Smooth muscle cell (in vitro differentiated cells): ENCODE measurements at regions not wholly inside any gene's neighbourhood (a gene's known extent, or its start where the extent isn't known, plus 50 kb on each side); places are given as distances from the start of the nearest gene placed in this dataset.

ENCODE experiments used
- DNase-seq: peaks from one replicate; lab custom pipeline; 2025; ENCODE audit not compliant: unreplicated experiment; lab: John Stamatoyannopoulos, UW
- H2AFZ ChIP-seq: fragments of 200-600 bp; sonication (generic); 2 replicates; pipeline ENCODE4 v1.6.0; 2016; ENCODE audit warnings: antibody characterized with exemption, low read depth, mild to moderate bottlenecking
- H3F3A ChIP-seq: fragments of 200-600 bp; sonication (generic); 2 replicates; pipeline ENCODE4 v1.6.0; 2017; ENCODE audit warnings: antibody characterized with exemption, low read depth
- H3K27ac ChIP-seq: fragments of 200-600 bp; sonication (generic); 2 replicates; pipeline ENCODE4 v1.5.1; 2016; ENCODE audit warnings: low read depth, mild to moderate bottlenecking
- H3K27me3 ChIP-seq: fragments of 200-600 bp; sonication (generic); 2 replicates; pipeline ENCODE4 v1.6.1; 2016; ENCODE audit warnings: low read depth, mild to moderate bottlenecking
- H3K36me3 ChIP-seq: fragments of 200-600 bp; sonication (generic); 2 replicates; pipeline ENCODE4 v1.5.1; 2016; ENCODE audit warnings: low read depth
- H3K4me1 ChIP-seq: fragments of 200-600 bp; sonication (generic); 2 replicates; pipeline ENCODE4 v1.5.1; 2016; ENCODE audit warnings: low read depth
- H3K4me2 ChIP-seq: fragments of 200-600 bp; sonication (generic); 2 replicates; pipeline ENCODE4 v1.6.0; 2016; ENCODE audit warnings: mild to moderate bottlenecking
- H3K4me3 ChIP-seq: fragments of 200-600 bp; sonication (generic); 2 replicates; pipeline ENCODE4 v1.5.1; 2016; ENCODE audit warnings: mild to moderate bottlenecking
- H3K79me2 ChIP-seq: fragments of 200-600 bp; sonication (generic); 2 replicates; pipeline ENCODE4 v1.6.0; 2016; ENCODE audit warnings: low read depth, mild to moderate bottlenecking
- H3K9ac ChIP-seq: fragments of 200-600 bp; sonication (generic); 2 replicates; pipeline ENCODE4 v1.6.0; 2016; ENCODE audit warnings: low read depth
- H3K9me3 ChIP-seq: fragments of 200-600 bp; sonication (generic); replicated peaks from 2 replicates; pipeline ENCODE4 v1.5.1; 2016; ENCODE audit warnings: low read depth
- H4K20me1 ChIP-seq: fragments of 200-600 bp; sonication (generic); 2 replicates; pipeline ENCODE4 v1.6.0; 2016; ENCODE audit warnings: low read depth
- WGBS: methylation state at CpG from one replicate; pipeline ENCODE4 v1.1.7; 2016; ENCODE audit warnings: low lambda C conversion rate; 5-methylcytosine and 5-hydroxymethylcytosine counted together
- TF ChIP-seq, protein P1 (sequence below): fragments of 200-600 bp; sonication (generic); IDR thresholded peaks from 2 replicates; pipeline ENCODE4 v1.5.1; 2017; ENCODE audit warnings: borderline replicate concordance, mild to moderate bottlenecking, antibody characterized with exemption; ENCODE audit not compliant: insufficient read depth, poor library complexity, severe bottlenecking

DNA sequence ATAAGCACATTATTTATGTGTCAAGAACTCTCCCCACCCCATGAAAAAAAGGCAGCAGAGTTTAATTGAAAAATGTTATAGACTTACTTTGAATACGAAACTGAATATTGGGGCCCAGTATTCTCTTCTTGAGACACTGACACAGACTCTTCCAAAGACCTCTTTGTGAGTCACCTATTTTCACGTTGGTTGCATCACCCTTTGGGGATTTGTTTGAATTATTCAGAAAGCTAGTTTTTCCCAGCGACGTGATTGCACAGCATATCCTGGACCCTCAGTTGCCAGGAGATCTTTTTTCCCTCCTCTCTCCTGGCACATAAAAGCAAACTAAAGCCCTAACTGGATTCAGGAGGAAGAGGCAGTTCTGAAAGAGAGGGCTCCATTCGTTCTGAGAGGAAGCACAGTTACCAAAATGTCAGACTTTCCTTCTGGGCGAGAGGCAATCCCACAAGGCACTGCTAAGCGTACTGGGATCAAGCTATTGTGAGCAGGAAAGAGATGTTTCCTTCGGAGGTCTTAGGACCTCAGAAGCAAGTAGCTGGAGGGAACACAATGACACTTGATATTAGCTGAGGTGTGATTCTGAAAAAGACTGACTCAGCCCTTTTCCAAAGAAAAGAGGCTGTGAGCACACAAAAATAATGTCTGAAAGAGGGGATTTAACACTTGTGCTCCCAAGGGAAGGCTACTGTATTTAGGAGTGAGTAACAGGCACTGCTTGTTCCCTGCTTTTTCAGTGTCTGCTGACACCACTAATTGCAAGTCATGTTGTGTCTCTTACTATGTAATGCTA is 65.8 kb upstream of the CADPS start:
- Histone ChIP-seq H2AFZ (peak overlapping the region; percentile 90), H3F3A (peaks cover 7% of the 10 kb centered on the region), H3K36me3 (no peaks in the 10 kb centered on the region), H3K9me3 (no peaks in the 10 kb centered on the region), H3K4me3 (peak overlapping the region; percentile 28), H3K9ac (peak overlapping the region; percentile 69), H4K20me1 (no peaks in the 10 kb centered on the region), H3K27me3 (no peaks in the 10 kb centered on the region), H3K27ac (peak overlapping the region; percentile 94), H3K4me2 (peak overlapping the region; percentile 82), H3K79me2 (no peaks in the 10 kb centered on the region), H3K4me1 (peaks cover 16% of the 10 kb centered on the region)
- TF ChIP-seq, protein P1, sequence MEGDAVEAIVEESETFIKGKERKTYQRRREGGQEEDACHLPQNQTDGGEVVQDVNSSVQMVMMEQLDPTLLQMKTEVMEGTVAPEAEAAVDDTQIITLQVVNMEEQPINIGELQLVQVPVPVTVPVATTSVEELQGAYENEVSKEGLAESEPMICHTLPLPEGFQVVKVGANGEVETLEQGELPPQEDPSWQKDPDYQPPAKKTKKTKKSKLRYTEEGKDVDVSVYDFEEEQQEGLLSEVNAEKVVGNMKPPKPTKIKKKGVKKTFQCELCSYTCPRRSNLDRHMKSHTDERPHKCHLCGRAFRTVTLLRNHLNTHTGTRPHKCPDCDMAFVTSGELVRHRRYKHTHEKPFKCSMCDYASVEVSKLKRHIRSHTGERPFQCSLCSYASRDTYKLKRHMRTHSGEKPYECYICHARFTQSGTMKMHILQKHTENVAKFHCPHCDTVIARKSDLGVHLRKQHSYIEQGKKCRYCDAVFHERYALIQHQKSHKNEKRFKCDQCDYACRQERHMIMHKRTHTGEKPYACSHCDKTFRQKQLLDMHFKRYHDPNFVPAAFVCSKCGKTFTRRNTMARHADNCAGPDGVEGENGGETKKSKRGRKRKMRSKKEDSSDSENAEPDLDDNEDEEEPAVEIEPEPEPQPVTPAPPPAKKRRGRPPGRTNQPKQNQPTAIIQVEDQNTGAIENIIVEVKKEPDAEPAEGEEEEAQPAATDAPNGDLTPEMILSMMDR, result no peak
- no peak for DNase-seq
- WGBS, result 29% methylated on average over 8 of the region's 8 CpGs

DNA sequence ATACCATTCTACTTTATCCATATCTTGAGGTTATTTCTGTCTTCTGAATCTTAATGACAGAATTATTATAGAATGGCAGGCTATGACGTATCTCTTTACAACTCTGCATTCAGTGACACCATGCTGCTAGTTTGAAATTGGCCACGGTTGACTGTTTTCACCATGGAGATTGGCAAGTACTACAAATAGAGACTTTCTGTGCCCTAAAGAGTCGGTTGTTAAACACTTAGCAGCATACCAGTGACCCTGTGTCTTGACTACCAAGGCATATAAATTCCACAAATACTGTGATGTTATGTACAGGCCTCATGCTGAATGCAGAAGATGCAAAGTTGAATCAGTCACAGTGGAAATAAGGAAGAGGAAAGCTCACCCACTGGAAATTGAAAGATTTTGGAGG is 67.0 kb upstream of the CADPS start:
- H3K4me2 ChIP-seq, result no peak overlapping the region
- TF ChIP-seq, protein P1, result no peak
- peaks cover 16% of the 10 kb centered on the region for H3K4me1 ChIP-seq
- H3K27ac ChIP-seq, result no peak overlapping the region
- H3K79me2 ChIP-seq, result no peaks in the 10 kb centered on the region
- H3K9ac ChIP-seq, result no peak overlapping the region
- H3K36me3 ChIP-seq, result no peaks in the 10 kb centered on the region
- no peaks in the 10 kb centered on the region for H3K9me3 ChIP-seq
- WGBS, result 83% methylated on average over 3 of the region's 3 CpGs
- peaks cover 7% of the 10 kb centered on the region for H3F3A ChIP-seq
- DNase-seq, result no peak
- H2AFZ ChIP-seq, result no peak overlapping the region
- H3K4me3 ChIP-seq, result no peak overlapping the region
- no peaks in the 10 kb centered on the region for H4K20me1 ChIP-seq
- no peaks in the 10 kb centered on the region for H3K27me3 ChIP-seq

DNA sequence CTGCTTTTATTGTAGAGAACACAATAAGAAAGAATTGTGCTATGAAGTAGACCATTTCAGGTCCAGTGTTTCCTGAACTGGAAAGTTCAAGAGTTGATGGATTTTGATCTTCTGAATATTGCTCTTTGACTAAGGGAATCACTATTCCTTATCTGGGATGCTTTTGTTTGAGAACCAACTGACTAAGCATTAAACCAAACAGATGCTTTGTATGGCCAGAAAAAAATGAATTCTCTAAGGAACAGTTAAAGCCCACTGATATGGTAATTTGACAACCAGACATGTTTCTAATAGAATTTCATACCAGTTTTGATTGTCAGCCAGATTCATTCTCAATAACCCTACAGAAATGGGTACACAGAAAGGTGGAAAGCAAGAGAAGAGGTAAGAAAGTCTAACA is 67.5 kb upstream of the CADPS start:
- Histone ChIP-seq H3K4me2 (no peak overlapping the region), H3K9me3 (no peaks in the 10 kb centered on the region), H3K27ac (no peak overlapping the region), H3K4me3 (no peak overlapping the region), H3K79me2 (no peaks in the 10 kb centered on the region), H3K9ac (no peak overlapping the region), H3K27me3 (no peaks in the 10 kb centered on the region), H3K36me3 (no peaks in the 10 kb centered on the region), H3K4me1 (peaks cover 16% of the 10 kb centered on the region), H2AFZ (no peak overlapping the region), H3F3A (peaks cover 7% of the 10 kb centered on the region), H4K20me1 (no peaks in the 10 kb centered on the region)
- DNase-seq, result no peak
- TF ChIP-seq, protein P1, result no peak

DNA sequence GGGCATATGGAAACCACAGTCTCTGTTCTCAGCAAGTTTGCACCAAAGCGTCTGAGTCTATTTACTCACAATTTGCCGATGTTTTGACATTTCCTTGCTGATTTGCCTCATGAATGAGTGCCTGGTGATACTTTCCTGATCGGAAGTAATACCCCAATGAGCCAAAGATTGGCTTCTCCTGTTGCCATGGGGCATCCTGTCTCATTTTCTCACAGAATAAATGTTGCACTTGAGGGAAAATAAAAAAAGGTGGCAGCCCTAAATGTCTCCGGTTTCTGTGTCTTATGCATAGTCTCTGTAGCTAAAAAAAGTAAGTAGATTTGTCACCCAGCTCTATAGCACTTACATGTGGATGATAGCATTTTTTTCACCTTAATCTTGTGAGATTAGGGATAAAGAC is 73.7 kb upstream of the CADPS start:
- Histone ChIP-seq H3K9me3 (no peaks in the 10 kb centered on the region), H3K27me3 (no peaks in the 10 kb centered on the region), H3K79me2 (no peaks in the 10 kb centered on the region), H3K4me3 (no peak overlapping the region), H3K4me1 (no peaks in the 10 kb centered on the region), H2AFZ (no peak overlapping the region), H3F3A (no peaks in the 10 kb centered on the region), H3K27ac (no peak overlapping the region), H3K9ac (no peak overlapping the region), H3K4me2 (no peak overlapping the region), H3K36me3 (no peaks in the 10 kb centered on the region), H4K20me1 (no peaks in the 10 kb centered on the region)
- no peak for DNase-seq
- WGBS, result 90% methylated on average over 4 of the region's 4 CpGs
- TF ChIP-seq, protein P1, result no peak
